ENCODE measurements at regions not wholly inside any gene's neighbourhood (a gene's known extent, or its start where the extent isn't known, plus 50 kb on each side); places are given as distances from the start of the nearest gene placed in this dataset.
A peak's percentile ranks its signal among the peaks of the same experiment; 100 is the strongest.

DNA sequence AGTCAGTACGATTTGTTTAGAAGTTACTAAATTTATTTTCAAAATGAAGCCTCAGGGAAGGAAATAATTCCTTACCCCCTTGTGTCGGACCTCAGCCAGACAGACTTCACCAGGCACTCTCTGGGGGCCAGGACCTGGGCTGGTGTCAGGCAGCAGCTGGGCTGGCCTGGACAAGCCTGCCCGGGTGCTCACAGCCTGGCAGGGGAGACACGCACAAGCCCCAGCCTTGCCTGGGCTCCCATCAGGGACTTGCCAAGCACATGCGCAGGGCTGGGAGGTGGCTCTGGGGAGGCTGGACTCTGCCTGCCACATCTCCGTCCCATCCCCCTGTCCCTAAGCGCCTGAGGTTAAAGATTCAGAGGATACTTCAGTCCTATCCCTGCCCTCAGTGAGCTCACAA, 56.8 kb upstream of the HS6ST1 start:
- DNase-seq (peak; percentile 74), ATAC-seq (peak; percentile 4)
- TF ChIP-seq, protein P1, sequence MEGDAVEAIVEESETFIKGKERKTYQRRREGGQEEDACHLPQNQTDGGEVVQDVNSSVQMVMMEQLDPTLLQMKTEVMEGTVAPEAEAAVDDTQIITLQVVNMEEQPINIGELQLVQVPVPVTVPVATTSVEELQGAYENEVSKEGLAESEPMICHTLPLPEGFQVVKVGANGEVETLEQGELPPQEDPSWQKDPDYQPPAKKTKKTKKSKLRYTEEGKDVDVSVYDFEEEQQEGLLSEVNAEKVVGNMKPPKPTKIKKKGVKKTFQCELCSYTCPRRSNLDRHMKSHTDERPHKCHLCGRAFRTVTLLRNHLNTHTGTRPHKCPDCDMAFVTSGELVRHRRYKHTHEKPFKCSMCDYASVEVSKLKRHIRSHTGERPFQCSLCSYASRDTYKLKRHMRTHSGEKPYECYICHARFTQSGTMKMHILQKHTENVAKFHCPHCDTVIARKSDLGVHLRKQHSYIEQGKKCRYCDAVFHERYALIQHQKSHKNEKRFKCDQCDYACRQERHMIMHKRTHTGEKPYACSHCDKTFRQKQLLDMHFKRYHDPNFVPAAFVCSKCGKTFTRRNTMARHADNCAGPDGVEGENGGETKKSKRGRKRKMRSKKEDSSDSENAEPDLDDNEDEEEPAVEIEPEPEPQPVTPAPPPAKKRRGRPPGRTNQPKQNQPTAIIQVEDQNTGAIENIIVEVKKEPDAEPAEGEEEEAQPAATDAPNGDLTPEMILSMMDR (IDR thresholded peaks at IDR 0.05) = no peak
- Histone ChIP-seq H3K4me3 (no peak overlapping the region), H3K9me3 (no peaks in the 10 kb centered on the region), H3K27me3 (no peaks in the 10 kb centered on the region), H3K36me3 (no peaks in the 10 kb centered on the region), H3K4me1 (peaks cover 46% of the 10 kb centered on the region), H3K27ac (peak overlapping the region; percentile 75)
- intact Hi-C loops (cut with DNase I) = no loop called here

DNA sequence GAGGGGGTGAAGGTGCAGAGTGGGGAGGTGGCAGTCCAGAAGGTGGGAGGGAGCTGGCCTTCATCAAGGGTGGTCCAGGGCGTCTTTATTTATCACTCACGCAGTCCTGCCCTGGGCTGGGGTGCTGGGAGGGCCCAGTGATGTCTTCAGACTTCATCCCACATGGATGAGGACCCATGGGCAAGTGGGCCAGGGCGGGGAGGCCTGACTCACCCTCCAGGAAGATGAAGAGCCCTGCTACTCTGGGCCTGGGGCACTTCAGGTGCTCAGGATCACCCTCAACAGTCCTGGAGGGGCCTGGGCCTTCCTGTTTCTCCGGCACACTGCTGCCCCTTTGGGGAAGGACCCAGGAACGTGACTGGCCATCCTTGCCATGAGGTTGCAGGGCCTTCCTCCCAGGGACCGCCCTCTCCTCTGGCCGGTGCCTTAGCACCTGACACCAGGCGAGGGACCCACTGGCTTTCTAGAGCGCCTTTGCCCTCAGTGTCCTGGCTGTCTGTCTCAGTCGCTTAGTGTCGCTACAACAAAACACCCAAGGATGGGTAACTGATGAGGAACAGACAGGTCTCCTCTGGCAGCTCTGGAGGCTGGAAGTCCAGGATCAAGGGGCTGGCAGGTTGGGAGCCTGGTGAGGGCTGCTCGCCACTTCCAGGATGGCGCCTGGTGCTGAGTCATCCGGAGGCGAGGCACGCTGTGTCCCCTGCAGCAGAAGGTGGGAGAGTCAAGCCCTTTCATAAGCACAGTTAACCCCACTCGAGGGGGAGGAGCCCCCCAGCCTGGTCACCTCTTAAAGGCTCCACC, 57.8 kb upstream of the HS6ST1 start:
- Histone ChIP-seq H3K4me3 (no peak overlapping the region), H3K4me1 (peaks cover 52% of the 10 kb centered on the region), H3K36me3 (no peaks in the 10 kb centered on the region), H3K27ac (peak overlapping the region; percentile 75), H3K9me3 (no peaks in the 10 kb centered on the region), H3K27me3 (no peaks in the 10 kb centered on the region)
- ATAC-seq (no peak), DNase-seq (peak; percentile 58)
- TF ChIP-seq, protein P1 (IDR thresholded peaks at IDR 0.05) = no peak
- intact Hi-C loops (cut with DNase I) = no loop called here

DNA sequence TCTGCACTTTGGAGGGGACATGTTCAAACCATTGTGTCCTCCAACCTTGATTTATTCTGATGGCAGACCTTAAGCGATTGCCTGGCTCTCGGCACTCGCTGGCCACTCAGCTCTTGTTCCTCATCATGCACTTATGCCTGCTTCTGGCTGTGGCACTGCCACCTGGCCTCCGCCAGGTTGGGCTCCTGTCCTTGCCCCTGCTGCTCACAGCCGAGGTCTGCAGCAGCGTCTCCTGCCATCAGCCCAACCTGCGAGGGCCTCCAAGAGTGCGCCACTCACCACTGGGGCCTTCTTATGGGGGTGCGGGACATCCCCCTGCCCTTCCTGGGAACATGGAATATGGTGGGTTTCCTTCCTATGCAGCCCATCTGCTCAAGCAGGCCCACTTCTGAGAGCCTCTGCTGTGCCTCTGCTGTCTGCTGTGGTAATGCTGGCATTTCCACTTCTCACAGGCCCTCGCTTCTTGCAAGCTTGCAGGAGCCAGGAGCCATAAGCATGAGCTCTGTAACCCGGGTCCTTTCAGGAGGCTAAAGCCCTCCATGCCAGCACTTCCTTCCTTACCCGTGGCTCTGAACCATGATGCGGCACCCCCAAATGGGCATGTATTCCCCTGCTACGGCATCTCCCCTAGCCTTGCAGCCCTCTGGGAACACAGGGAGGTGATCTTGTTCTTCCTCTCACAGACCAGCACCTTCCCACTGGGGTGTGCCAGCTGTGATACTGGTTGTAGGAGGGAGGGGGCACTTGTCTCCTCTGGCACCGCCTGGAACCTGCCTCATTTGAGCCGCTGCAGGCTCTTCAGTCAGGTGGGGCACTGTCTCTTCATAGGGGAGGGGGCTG, 58.6 kb upstream of the HS6ST1 start:
- intact Hi-C loops (cut with DNase I) = no loop called here
- TF ChIP-seq, protein P1 (IDR thresholded peaks at IDR 0.05) = no peak
- peak; percentile 53 for DNase-seq

DNA sequence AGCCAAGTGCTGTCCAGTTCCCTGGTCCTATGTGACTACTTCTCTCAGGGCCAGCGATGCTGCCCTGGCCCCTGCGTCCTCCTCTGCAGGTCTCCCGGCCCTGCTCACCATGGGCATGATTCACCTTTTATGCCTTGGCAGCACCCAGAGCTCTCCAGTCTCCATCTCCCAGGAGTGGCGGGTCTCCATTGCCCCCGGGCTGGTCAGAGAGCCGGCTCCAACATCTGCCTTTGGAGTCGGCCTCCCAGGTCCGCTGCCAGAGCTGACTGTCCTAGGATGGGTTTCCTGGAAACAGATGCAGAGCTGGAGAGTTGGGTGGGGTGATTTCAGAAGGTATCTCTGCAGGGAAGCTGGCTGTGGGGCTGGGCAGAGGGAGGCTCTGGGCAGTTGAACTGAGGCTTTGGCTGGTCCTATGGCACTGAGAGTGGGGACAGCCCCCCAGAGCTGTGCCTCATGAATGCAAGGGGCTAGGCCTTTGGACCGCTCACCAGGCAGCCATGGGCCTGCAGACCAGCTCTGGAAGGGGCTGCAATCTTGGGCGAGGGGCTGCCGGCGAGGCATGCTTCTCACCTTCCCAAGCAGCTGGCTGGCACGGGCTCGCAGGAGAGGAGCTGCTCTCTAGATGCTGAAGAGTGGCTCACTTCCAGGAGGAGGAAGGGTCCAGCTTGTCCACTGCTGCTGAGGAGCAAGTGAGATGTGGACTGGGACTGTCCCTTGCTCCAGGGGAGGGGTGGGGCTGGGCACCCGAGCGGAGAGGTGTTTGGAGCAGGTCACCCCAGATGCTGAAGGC, 59.8 kb upstream of the HS6ST1 start:
- intact Hi-C loops (cut with DNase I) = no loop called here
- no peaks in the 10 kb centered on the region for H3K36me3 ChIP-seq
- ATAC-seq = no peak
- peak; percentile 61 for DNase-seq
- TF ChIP-seq, protein P1 (IDR thresholded peaks at IDR 0.05) = no peak
- H3K4me1 ChIP-seq = peaks cover 55% of the 10 kb centered on the region
- peak overlapping the region; percentile 80 for H3K27ac ChIP-seq
- no peaks in the 10 kb centered on the region for H3K9me3 ChIP-seq
- H3K27me3 ChIP-seq = no peaks in the 10 kb centered on the region
- H3K4me3 ChIP-seq = no peak overlapping the region

More for the DNA sequence above, 58.6 kb upstream of the HS6ST1 start:
- no peak for ATAC-seq
- H3K27ac ChIP-seq = peak overlapping the region; percentile 80
- no peaks in the 10 kb centered on the region for H3K9me3 ChIP-seq
- peaks cover 55% of the 10 kb centered on the region for H3K4me1 ChIP-seq
- no peaks in the 10 kb centered on the region for H3K27me3 ChIP-seq
- H3K4me3 ChIP-seq = no peak overlapping the region
- no peaks in the 10 kb centered on the region for H3K36me3 ChIP-seq
